ENCODE measurements at regions not wholly inside any gene's neighbourhood (a gene's known extent, or its start where the extent isn't known, plus 50 kb on each side); places are given as distances from the start of the nearest gene placed in this dataset.

DNA sequence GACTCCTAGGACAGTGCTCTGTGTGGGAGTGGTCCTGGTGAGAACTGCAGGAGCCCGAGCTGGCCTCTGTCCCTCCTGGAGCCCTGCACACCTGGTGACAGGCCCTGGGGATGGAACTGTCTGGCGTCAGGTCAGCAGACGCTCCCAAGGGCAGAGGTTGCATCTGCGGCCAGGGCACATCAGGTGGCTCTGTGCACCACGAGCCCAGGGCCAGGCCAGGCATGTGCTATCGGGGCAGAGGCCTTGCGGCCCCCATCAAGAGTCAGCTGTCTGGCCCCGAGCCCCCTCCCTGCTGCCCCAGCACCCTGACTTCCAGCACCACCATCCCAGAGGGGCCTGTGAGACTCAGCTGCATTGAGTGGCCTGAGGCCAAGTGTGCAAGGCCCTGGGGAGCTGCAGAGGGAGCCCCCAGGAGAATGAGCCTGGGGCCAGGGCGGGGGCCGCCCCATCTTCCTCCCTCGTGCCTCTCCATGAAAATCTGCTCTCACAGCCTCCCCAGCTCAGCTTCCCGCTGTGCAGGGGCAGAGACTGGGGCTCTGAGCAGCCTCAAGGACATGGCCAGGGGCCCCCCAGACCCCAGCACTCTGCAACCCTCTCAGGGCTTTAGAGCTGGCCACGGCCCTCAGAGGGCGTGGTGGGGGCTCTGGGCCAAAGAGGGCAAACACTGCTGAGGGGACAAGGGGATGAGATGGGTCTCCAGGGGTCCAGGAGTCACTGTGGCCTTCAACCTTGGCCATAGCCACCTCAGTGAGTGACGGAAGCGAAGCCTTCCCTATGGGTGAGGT lies 56.4 kb downstream of the RTL6 start:
- H3K36me3 ChIP-seq (ENCODE audit: control insufficient read depth in 2 of 2, extremely low read depth in 1 of 2, insufficient read depth in 2 of 2, low read length in 2 of 2): no peaks in the 10 kb centered on the region
- no peaks in the 10 kb centered on the region for H3K9me3 ChIP-seq (replicated peaks; ENCODE audit: control insufficient read depth, insufficient read depth, low read length)
- TF ChIP-seq, protein P1, sequence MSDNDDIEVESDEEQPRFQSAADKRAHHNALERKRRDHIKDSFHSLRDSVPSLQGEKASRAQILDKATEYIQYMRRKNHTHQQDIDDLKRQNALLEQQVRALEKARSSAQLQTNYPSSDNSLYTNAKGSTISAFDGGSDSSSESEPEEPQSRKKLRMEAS (IDR thresholded peaks at IDR 0.05; ENCODE audit: insufficient read depth, insufficient read length): no peak
- TF ChIP-seq FOS (IDR thresholded peaks at IDR 0.05; ENCODE audit: borderline replicate concordance, insufficient read depth, low read length) (no peak), MYC (IDR thresholded peaks at IDR 0.05; ENCODE audit: low read depth, low read length) (no peak), GATA2 (IDR thresholded peaks at IDR 0.05; ENCODE audit: insufficient read depth, insufficient read length, low read depth, low read length) (no peak), CTCF (IDR thresholded peaks at IDR 0.05; ENCODE audit: extremely low read depth in 1 of 2, insufficient read depth in 1 of 2, low read depth in 1 of 2, low read length in 2 of 2) (no peak), JUN (IDR thresholded peaks at IDR 0.05; ENCODE audit: borderline replicate concordance, insufficient read depth, insufficient read length, low read depth) (no peak), EZH2 (IDR thresholded peaks at IDR 0.05; ENCODE audit: borderline replicate concordance, low read depth, low read length, severe bottlenecking) (no peak), POLR2A (IDR thresholded peaks at IDR 0.05; ENCODE audit: low read depth, low read length) (no peak)
- no peak overlapping the region for H3K4me2 ChIP-seq (ENCODE audit: insufficient read depth, low read length)
- dilution Hi-C loops (cut with MboI; ENCODE audit: extremely low pct_ligation_motif_present, low sequenced_read_pairs): no loop called here
- CTCF ChIA-PET: no interaction called here
- DNase-seq (ENCODE audit: low read depth, low spot score): no peak
- H4K20me1 ChIP-seq (replicated peaks; ENCODE audit: control insufficient read depth, extremely low read depth, insufficient read depth, low read length): no peaks in the 10 kb centered on the region
- POLR2A ChIA-PET: no interaction called here
- H3K4me1 ChIP-seq (ENCODE audit: control insufficient read depth, extremely low read depth, insufficient read depth, low read length): no peaks in the 10 kb centered on the region
- no peak overlapping the region for H2AFZ ChIP-seq (ENCODE audit: low read depth, low read length)
- no peaks in the 10 kb centered on the region for H3K79me2 ChIP-seq (ENCODE audit: control insufficient read depth, insufficient read depth, low read length)
- no peak for FAIRE-seq
- H3K4me3 ChIP-seq (replicated peaks in 1 of 3; ENCODE audit: insufficient read depth in 1 of 3, low read depth in 1 of 3, low read length in 3 of 3): no peak overlapping the region
- no TSS peak for BruUV-seq (replicated peaks)
- intact Hi-C loops (cut with micrococcal nuclease): no loop called here
- no peaks in the 10 kb centered on the region for H3K27me3 ChIP-seq (ENCODE audit: control insufficient read depth in 2 of 2, insufficient read depth in 2 of 2, low read length in 2 of 2)
- H3K9ac ChIP-seq (replicated peaks; ENCODE audit: extremely low read depth, insufficient read depth, low read length): no peak overlapping the region
- no peak overlapping the region for H3K27ac ChIP-seq (ENCODE audit: insufficient read depth, low read depth, low read length)
- no peaks in the 10 kb centered on the region for H3K9me1 ChIP-seq (replicated peaks; ENCODE audit: control insufficient read depth, extremely low read depth, insufficient read depth, low read length)

Data from endothelial cell of umbilical vein (primary cell).